ENCODE measurements at regions not wholly inside any gene's neighbourhood (a gene's known extent, or its start where the extent isn't known, plus 50 kb on each side); places are given as distances from the start of the nearest gene placed in this dataset.

GRCh38 chr7:12905671-12906070 is 218.2 kb downstream of the ARL4A start:
- TF ChIP-seq CTCF (IDR thresholded peaks at IDR 0.05) = no peak

DNA sequence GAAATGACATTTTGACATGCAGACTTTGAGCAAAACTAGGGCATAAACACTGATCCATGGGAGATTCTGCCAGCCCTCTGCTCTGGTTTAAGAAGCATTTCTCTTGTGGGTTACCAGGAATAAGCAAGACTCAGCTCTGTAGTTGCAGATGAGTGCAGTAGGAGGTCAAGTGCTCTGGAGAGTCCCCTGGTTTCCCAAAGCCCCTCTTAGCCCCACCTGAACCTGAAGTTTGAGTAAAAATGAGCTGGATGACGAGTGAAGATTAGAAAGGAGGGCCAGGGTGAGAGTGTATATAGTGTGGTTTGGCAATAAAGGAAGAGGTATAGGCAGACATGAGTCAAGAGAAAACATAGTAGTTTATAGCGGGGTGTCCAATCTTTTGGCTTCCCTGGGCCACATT is 220.3 kb downstream of the ARL4A start:
- TF ChIP-seq CTCF (IDR thresholded peaks at IDR 0.05) = no peak

- no peak for TF ChIP-seq CTCF (IDR thresholded peaks at IDR 0.05)
Observed at GRCh38 chr7:12909483-12909882, 222.1 kb downstream of the ARL4A start.

GRCh38 chr7:12911053-12911452 is 223.6 kb downstream of the ARL4A start:
- TF ChIP-seq CTCF (IDR thresholded peaks at IDR 0.05) = no peak

- no peak for TF ChIP-seq CTCF (IDR thresholded peaks at IDR 0.05)
Observed at GRCh38 chr7:12913002-12913401, 225.6 kb downstream of the ARL4A start.

DNA sequence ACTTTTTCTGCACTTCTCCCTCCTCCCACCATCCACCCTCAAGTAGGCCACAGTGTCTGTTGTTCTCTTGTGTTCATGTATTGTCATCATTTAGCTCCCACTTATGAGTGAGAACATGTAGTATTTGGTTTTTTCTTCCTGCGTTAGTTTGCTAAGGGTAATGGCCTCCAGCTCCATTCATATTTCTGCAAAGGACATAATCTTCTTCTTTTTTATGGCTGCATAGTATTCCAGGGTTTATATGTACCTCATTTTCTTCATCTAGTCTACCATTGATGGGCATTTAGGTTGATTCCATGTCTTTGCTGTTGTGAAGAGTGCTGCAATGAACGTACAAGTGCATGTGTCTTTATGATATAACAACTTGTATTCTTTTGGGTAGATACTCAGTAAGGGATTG is 230.4 kb downstream of the ARL4A start:
- no peak for TF ChIP-seq CTCF (IDR thresholded peaks at IDR 0.05)

DNA sequence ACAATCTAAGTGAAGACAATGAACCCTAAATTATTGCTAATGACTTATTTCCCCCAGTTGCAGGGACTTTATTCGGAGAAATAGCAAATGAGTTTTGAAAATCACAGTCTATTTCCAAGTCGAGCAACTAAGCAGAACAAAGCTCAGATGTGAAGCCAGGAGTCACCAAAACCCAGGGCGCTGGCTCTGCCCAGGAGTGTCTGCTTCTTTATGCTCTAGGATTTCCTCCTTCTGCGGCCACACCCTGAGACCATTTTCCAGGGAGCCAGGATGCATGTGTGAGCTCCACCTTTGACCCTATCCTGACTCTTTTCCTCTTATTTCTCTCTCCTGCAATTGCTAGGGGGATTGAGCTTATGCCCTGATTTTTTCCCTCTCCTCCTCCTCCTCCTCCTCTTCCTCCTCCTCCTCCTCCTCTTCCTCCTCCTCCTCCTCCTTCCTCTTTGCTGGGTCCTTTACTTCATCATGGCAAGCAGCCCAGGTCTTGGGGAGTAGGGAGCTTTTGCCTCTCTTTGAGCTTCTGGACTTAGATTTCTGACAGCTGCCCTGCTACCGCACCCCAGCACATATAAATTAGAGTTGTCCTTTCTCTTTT is 234.4 kb downstream of the ARL4A start:
- no peak for TF ChIP-seq CTCF (IDR thresholded peaks at IDR 0.05)

DNA sequence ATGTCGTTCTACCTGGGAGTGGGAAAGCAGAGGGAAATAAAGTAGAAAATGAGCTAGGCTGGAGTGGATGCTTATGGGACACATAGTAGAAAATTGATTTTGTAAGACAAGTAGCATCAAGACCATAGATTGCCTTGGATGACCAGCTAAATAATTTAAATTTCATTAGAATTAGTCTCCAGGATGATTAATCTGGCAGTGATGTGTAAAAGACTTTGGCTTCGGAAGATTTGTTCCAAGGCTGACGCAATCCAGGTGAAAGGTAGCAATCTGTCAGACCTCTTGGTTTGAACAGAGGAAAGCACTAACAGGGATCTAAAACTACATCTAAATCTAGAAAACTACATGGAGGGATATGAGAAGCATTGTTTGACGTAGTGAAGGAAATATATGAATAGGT is 236.5 kb downstream of the ARL4A start:
- no peak for TF ChIP-seq CTCF (IDR thresholded peaks at IDR 0.05)

All from LNCAP (cell line).